ENCODE measurements at regions not wholly inside any gene's neighbourhood (a gene's known extent, or its start where the extent isn't known, plus 50 kb on each side); places are given as distances from the start of the nearest gene placed in this dataset.
"Not testable (repeated sequence)": the region's sequence is repeated elsewhere in the genome, so short reads cannot be mapped to it uniquely, and the experiment has no call there.

- H3K4me3 ChIP-seq (ENCODE audit: low read depth, low read length) = no peak overlapping the region
- TF ChIP-seq CTCF (IDR thresholded peaks at IDR 0.05; ENCODE audit: low read depth, low read length) = no peak
These were observed 501.6 kb downstream of the DTWD2 start for GRCh38 chr5:118486647-118487225.

- H3K4me3 ChIP-seq (ENCODE audit: low read depth, low read length) = no peak overlapping the region
- TF ChIP-seq CTCF (IDR thresholded peaks at IDR 0.05; ENCODE audit: low read depth, low read length) = no peak
These were observed 509.1 kb downstream of the DTWD2 start for GRCh38 chr5:118479285-118479684.

- H3K4me3 ChIP-seq (ENCODE audit: low read depth, low read length) = no peak overlapping the region
- no peak for TF ChIP-seq CTCF (IDR thresholded peaks at IDR 0.05; ENCODE audit: low read depth, low read length)
These were observed 509.5 kb downstream of the DTWD2 start for GRCh38 chr5:118478852-118479251.

- TF ChIP-seq CTCF (IDR thresholded peaks at IDR 0.05; ENCODE audit: low read depth, low read length) = no peak
These were observed 520.3 kb downstream of the DTWD2 start for GRCh38 chr5:118468085-118468484.

GRCh38 chr5:118467103-118467502 is 521.2 kb downstream of the DTWD2 start:
- TF ChIP-seq CTCF (IDR thresholded peaks at IDR 0.05; ENCODE audit: low read depth, low read length) = no peak

More at GRCh38 chr5:118468085-118468484, 520.3 kb downstream of the DTWD2 start:
- no peak overlapping the region for H3K4me3 ChIP-seq (ENCODE audit: low read depth, low read length)

GRCh38 chr5:118466418-118466817 is 521.9 kb downstream of the DTWD2 start:
- TF ChIP-seq CTCF (IDR thresholded peaks at IDR 0.05; ENCODE audit: low read depth, low read length) = no peak
- no peak overlapping the region for H3K4me3 ChIP-seq (ENCODE audit: low read depth, low read length)

More at GRCh38 chr5:118467103-118467502, 521.2 kb downstream of the DTWD2 start:
- no peak overlapping the region for H3K4me3 ChIP-seq (ENCODE audit: low read depth, low read length)

- not testable (repeated sequence) for H3K4me3 ChIP-seq (ENCODE audit: low read depth, low read length)
These were observed 526.1 kb downstream of the DTWD2 start for GRCh38 chr5:118462276-118462675.

GRCh38 chr5:118461436-118461835 is 526.9 kb downstream of the DTWD2 start:
- TF ChIP-seq CTCF (IDR thresholded peaks at IDR 0.05; ENCODE audit: low read depth, low read length) = no peak
- H3K4me3 ChIP-seq (ENCODE audit: low read depth, low read length) = no peak overlapping the region

All from WI38 (cell line).